Nephron progenitor cell (in vitro differentiated cells): ENCODE measurements at regions not wholly inside any gene's neighbourhood (a gene's known extent, or its start where the extent isn't known, plus 50 kb on each side); places are given as distances from the start of the nearest gene placed in this dataset.

Experiments
- DNase-seq: peaks from one replicate; pipeline ENCODE4 v3.0.0; 2021
- H3K27ac Mint-ChIP-seq: 2 replicates; pipeline ENCODE4 v1.8.0; 2021; ENCODE audit warnings: mild to moderate bottlenecking, moderate library complexity, mixed read lengths
- H3K27me3 Mint-ChIP-seq: 2 replicates; pipeline ENCODE4 v1.8.0; 2021; ENCODE audit warnings: mild to moderate bottlenecking, low read depth, mixed read lengths; ENCODE audit not compliant: poor library complexity
- H3K36me3 Mint-ChIP-seq: 2 replicates; pipeline ENCODE4 v1.8.0; 2021; ENCODE audit warnings: low read depth, mixed read lengths
- H3K4me1 Mint-ChIP-seq: 2 replicates; pipeline ENCODE4 v1.8.0; 2021; ENCODE audit warnings: mixed read lengths
- H3K4me3 Mint-ChIP-seq: 2 replicates; pipeline ENCODE4 v1.8.0; 2021; ENCODE audit warnings: mild to moderate bottlenecking, moderate library complexity, mixed read lengths
- H3K9me3 Mint-ChIP-seq: 2 replicates; pipeline ENCODE4 v1.8.0; 2021; ENCODE audit warnings: mild to moderate bottlenecking, moderate library complexity, mixed read lengths
- CTCF ChIP-seq: fragments of 200-600 bp; sonication (generic); IDR thresholded peaks from 2 replicates; pipeline ENCODE4 v1.5.0; 2021; ENCODE audit warnings: antibody characterized with exemption

DNA sequence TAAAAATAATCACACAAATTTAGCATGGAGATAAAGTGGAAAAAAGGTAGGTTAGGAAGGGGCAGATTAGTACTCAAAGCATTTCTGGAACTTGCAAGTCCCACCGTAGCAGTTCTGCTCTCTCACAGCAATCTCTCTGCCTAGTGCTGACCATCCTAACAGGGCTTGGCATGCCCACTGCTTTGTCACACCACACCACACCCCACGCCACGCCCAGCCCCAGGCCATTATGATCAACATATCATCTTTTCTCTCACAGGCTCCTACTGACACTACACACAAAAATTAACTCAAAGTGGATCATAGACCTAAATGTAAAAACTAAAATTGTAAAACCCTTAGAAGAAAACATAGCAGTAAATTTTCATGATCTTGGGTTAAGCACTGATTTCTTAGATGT is 273.7 kb downstream of the DAD1 start:
- H3K4me1 Mint-ChIP-seq, result peaks cover 12% of the 10 kb centered on the region
- no peak overlapping the region for H3K4me3 Mint-ChIP-seq
- H3K36me3 Mint-ChIP-seq, result no peaks in the 10 kb centered on the region
- H3K27me3 Mint-ChIP-seq, result peaks cover 2% of the 10 kb centered on the region
- DNase-seq, result no peak
- H3K9me3 Mint-ChIP-seq, result no peaks in the 10 kb centered on the region
- H3K27ac Mint-ChIP-seq, result no peak overlapping the region
- no peak for TF ChIP-seq CTCF

DNA sequence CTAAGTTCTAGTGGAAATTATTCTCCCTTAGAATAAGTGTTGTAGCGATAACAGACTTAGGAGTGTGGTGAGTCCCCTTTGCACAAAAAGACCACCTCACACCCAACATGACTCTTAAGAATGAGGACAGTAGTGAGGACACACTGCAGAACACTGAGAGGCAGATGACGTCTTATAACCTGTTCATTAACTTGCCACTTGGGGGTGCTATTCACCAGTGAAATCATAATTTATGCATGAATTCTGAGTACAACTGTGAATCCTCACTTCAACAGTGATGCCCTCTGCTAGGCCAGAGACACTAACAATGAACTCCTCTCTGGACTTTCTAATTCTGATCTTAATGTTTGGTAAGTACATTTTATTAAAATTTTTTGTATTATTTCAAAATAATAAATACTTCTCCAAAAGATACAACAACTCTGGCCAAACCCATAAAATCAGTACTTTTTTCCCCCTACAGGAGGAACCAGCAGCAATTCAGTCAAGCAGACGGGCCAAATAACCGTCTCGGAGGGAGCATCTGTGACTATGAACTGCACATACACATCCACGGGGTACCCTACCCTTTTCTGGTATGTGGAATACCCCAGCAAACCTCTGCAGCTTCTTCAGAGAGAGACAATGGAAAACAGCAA is 274.7 kb downstream of the DAD1 start:
- Mint-ChIP-seq H3K36me3 (no peaks in the 10 kb centered on the region), H3K27ac (no peak overlapping the region), H3K9me3 (no peaks in the 10 kb centered on the region), H3K4me1 (peaks cover 2% of the 10 kb centered on the region), H3K27me3 (peaks cover 2% of the 10 kb centered on the region), H3K4me3 (no peak overlapping the region)
- DNase-seq, result peak; percentile 37
- TF ChIP-seq CTCF, result peak; percentile 80

DNA sequence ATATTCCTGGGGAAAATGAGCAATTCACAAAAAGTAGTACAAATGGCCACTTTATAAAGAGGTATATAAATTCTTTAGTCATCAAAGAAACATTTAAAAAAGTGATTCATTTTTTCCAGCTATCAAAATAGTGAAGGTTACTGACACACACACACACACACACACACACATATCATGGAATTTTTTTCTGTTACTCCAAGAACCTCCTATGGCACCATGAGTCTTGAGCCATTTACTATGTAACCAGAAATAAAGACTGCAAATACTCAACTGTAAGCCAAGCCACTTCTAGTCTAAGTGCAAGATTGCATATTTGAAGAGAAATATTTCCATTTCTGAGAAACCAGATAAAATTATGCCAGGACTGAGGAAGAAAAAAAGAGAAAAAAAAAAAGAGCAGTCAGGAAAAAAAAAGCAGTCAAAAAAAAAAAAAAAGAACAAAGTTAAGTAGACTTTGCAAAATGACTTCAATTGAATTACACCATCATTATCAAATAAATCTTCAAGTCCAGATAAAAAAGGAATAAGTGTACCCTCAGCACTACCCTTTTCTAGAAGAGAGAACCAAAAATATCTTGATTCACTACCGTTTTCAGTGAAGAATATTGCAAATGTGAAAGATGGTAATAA is 275.7 kb downstream of the DAD1 start:
- Mint-ChIP-seq H3K9me3 (no peaks in the 10 kb centered on the region), H3K27me3 (peaks cover 2% of the 10 kb centered on the region), H3K4me1 (no peaks in the 10 kb centered on the region), H3K4me3 (no peak overlapping the region), H3K36me3 (no peaks in the 10 kb centered on the region), H3K27ac (no peak overlapping the region)
- DNase-seq, result no peak
- TF ChIP-seq CTCF, result no peak

DNA sequence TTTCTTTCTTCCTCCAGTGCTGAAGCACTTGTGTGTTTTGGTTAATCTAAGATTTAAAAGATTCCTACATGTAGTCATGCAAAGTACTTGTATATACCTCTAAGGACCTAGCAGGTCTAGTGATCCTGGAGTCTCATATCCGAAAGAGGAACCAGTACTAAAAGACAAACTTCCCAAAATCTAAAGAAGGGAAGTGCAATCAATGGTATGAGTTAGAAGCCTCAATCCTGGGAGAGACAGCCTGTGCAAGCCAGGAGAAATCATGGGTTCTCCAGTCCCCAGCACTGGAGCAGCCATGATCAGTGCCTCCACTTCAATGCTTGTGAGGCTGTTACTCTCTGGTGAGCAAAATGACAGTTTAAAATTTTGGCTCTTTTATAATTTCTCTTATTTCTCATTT is 277.4 kb downstream of the DAD1 start:
- Mint-ChIP-seq H3K36me3 (no peaks in the 10 kb centered on the region), H3K4me3 (no peak overlapping the region), H3K27ac (no peak overlapping the region), H3K27me3 (no peaks in the 10 kb centered on the region), H3K4me1 (no peaks in the 10 kb centered on the region), H3K9me3 (no peaks in the 10 kb centered on the region)
- no peak for DNase-seq
- TF ChIP-seq CTCF, result no peak

- H3K9me3 Mint-ChIP-seq, result no peaks in the 10 kb centered on the region
- no peak overlapping the region for H3K27ac Mint-ChIP-seq
- H3K4me3 Mint-ChIP-seq, result no peak overlapping the region
- peaks cover 8% of the 10 kb centered on the region for H3K27me3 Mint-ChIP-seq
- no peak for DNase-seq
- peaks cover 25% of the 10 kb centered on the region for H3K4me1 Mint-ChIP-seq
- TF ChIP-seq CTCF, result no peak
- no peaks in the 10 kb centered on the region for H3K36me3 Mint-ChIP-seq
Measured at GRCh38 chr14:22305607-22306006, 283.4 kb downstream of the DAD1 start.

DNA sequence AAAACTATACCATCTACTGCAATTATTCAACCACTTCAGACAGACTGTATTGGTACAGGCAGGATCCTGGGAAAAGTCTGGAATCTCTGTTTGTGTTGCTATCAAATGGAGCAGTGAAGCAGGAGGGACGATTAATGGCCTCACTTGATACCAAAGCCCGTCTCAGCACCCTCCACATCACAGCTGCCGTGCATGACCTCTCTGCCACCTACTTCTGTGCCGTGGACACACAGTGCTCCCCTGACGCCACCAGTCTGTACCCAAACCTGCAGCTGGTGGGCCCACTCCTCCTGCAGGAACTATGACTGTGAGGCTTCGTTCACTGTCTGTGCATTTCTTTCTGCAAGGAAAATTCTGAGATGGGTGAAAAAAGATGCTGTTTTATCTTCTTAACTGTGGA is 284.7 kb downstream of the DAD1 start:
- Mint-ChIP-seq H3K4me1 (peaks cover 25% of the 10 kb centered on the region), H3K36me3 (no peaks in the 10 kb centered on the region), H3K27ac (peak overlapping the region; percentile 88), H3K27me3 (peaks cover 8% of the 10 kb centered on the region), H3K9me3 (no peaks in the 10 kb centered on the region), H3K4me3 (peak overlapping the region; percentile 10)
- no peak for TF ChIP-seq CTCF
- DNase-seq, result peak; percentile 49
